Ishikawa (cell line): ENCODE measurements at regions not wholly inside any gene's neighbourhood (a gene's known extent, or its start where the extent isn't known, plus 50 kb on each side); places are given as distances from the start of the nearest gene placed in this dataset.

ENCODE experiments used
- EGR1 ChIP-seq: IDR thresholded peaks from 2 replicates; pipeline ENCODE4 v1.6.1; 2012
- EP300 ChIP-seq: IDR thresholded peaks from 2 replicates; pipeline ENCODE4 v1.6.1; 2012; ENCODE audit warnings: borderline replicate concordance
- TAF1 ChIP-seq: IDR thresholded peaks from 2 replicates; pipeline ENCODE4 v1.6.1; 2012; ENCODE audit warnings: low read depth, mild to moderate bottlenecking
- YY1 ChIP-seq: IDR thresholded peaks from 2 replicates; pipeline ENCODE4 v1.6.1; 2012; ENCODE audit warnings: low read depth
- ZBTB7A ChIP-seq: IDR thresholded peaks from 2 replicates; pipeline ENCODE4 v1.6.1; 2012; ENCODE audit warnings: low read depth

DNA sequence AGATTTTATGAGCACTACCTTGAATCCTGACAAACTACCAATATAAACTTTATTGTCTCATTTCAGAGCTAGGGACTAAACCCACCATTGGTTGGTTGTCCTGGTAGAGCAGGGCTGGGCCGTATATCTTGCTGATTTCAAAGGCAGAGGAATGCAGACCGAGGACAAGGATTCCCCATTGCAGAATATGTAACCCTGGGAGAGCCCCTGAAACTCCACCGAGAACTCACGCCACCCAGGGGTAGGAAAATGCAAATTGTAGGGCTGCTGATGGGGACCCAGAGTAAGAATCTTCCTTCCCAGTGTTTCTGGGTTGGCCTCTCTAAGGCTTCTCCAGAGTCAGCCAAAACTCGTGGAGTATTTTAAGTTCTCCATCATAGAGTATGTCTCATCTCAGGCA lies 235.3 kb downstream of the ABHD5 start:
- TF ChIP-seq YY1 = no peak
- TF ChIP-seq EGR1 = no peak
- no peak for TF ChIP-seq TAF1
- TF ChIP-seq EP300 = no peak
- TF ChIP-seq ZBTB7A = no peak
